ENCODE measurements at regions not wholly inside any gene's neighbourhood (a gene's known extent, or its start where the extent isn't known, plus 50 kb on each side); places are given as distances from the start of the nearest gene placed in this dataset.

DNA sequence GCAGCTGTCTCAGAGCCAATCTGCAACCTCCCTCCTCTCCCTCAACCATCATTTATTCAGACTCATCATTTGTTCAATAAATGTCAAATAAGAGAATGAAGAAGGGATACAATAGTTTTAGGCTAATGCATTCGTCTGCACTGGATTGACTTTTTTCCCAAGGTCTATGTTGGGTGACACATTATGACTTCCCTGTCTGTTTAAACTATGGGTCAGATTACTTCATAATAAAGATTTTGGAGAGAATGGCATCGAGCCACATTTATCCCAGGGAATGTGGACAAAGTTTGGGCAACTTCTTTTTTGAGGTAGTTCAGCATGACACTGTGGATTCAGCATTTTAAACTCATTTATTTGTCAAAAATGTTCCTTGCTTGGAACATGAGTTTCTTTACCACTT lies 107.4 kb upstream of the ADGRL2 start:
- Histone ChIP-seq H3K27me3 (ENCODE audit: low read length) (no peaks in the 10 kb centered on the region), H3K9me2 (replicated peaks; ENCODE audit: insufficient read depth, low read length) (no peaks in the 10 kb centered on the region)

DNA sequence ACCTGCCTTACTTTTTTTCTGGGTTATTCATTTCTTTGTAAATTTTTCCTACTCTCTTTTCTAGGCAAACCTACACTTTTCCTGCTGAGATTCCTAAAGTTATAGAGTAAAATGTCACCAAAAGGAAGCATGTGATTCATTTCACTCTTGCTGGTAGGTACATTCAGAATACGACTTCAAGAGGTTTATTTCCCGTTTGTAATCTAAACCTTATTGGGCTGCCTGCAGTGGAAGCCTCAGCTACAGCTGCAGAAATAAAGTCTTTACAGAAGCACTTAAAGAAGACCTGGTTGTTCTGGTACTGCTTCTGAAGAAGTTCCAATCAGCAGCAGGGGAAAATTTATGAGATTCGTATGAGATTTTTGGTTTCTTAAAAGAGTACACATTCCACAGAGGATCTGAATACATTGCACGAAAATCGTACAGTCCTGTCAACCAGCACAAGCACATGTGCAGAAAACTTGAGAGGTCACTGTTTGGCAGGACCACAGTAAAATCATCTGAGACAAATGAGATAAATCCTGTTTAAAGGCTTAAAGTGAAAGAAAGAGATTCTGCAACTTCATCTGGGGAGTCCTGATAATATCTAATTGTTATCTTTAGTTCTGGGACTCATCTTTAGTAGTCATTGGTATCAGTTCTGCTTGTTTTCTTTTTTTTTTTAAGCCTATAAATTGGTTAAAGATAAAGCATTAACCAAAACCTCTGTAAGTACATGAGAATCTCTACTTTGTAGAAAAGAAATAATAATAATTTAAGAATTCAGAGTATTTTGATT lies 109.9 kb upstream of the ADGRL2 start:
- peaks cover 13% of the 10 kb centered on the region for H3K9me3 ChIP-seq (ENCODE audit: low read length)
- H3K79me2 ChIP-seq (ENCODE audit: low read length) = no peaks in the 10 kb centered on the region
- H2AFZ ChIP-seq (ENCODE audit: low read length) = no peak overlapping the region
- no peak overlapping the region for H3K4me3 ChIP-seq (ENCODE audit: low read length)
- H3K4me2 ChIP-seq (ENCODE audit: low read depth, low read length, poor library complexity, severe bottlenecking) = no peak overlapping the region
- H3K27me3 ChIP-seq (ENCODE audit: low read length) = no peaks in the 10 kb centered on the region
- H3K36me3 ChIP-seq (ENCODE audit: insufficient read depth, low read length) = no peaks in the 10 kb centered on the region
- no peaks in the 10 kb centered on the region for H4K20me1 ChIP-seq (ENCODE audit: insufficient read depth, low read depth, low read length)
- no peaks in the 10 kb centered on the region for H3K4me1 ChIP-seq (ENCODE audit: low read length)
- DNase-seq = no peak
- H3K27ac ChIP-seq (ENCODE audit: low read length) = no peak overlapping the region
- no peak overlapping the region for H3K9ac ChIP-seq (ENCODE audit: low read length)
- no peaks in the 10 kb centered on the region for H3K9me2 ChIP-seq (replicated peaks; ENCODE audit: insufficient read depth, low read length)

More for the DNA sequence above, 107.4 kb upstream of the ADGRL2 start:
- no peak overlapping the region for H3K27ac ChIP-seq (ENCODE audit: low read length)
- no peak overlapping the region for H3K4me3 ChIP-seq (ENCODE audit: low read length)
- H2AFZ ChIP-seq (ENCODE audit: low read length) = no peak overlapping the region
- no peak overlapping the region for H3K9ac ChIP-seq (ENCODE audit: low read length)
- no peaks in the 10 kb centered on the region for H3K36me3 ChIP-seq (ENCODE audit: insufficient read depth, low read length)
- H3K4me2 ChIP-seq (ENCODE audit: low read depth, low read length, poor library complexity, severe bottlenecking) = no peak overlapping the region
- peaks cover 20% of the 10 kb centered on the region for H3K9me3 ChIP-seq (ENCODE audit: low read length)
- no peaks in the 10 kb centered on the region for H3K79me2 ChIP-seq (ENCODE audit: low read length)
- no peaks in the 10 kb centered on the region for H3K4me1 ChIP-seq (ENCODE audit: low read length)
- H4K20me1 ChIP-seq (ENCODE audit: insufficient read depth, low read depth, low read length) = no peaks in the 10 kb centered on the region
- no peak for DNase-seq

DNA sequence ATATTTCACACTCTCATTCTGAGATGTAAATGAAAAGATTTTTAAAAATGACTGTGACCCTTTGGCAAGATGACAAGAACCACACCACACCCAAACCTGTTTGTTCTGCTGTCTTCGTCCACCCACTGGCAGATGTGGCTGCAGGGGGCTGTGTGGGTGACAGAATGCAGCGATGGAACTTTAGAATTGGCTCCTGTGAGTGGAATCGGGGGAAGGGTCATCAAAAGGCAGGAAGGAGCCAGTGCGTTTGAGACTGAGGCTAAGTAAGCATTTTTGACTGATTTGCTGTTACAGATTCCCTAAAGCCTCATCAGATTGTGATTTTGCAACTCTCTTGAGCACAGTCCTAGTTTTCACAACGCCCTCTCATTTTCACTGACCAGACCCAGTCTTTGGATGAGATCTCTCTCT lies 111.2 kb upstream of the ADGRL2 start:
- no peaks in the 10 kb centered on the region for H3K79me2 ChIP-seq (ENCODE audit: low read length)
- H4K20me1 ChIP-seq (ENCODE audit: insufficient read depth, low read depth, low read length) = no peaks in the 10 kb centered on the region
- no peaks in the 10 kb centered on the region for H3K4me1 ChIP-seq (ENCODE audit: low read length)
- H3K36me3 ChIP-seq (ENCODE audit: insufficient read depth, low read length) = no peaks in the 10 kb centered on the region
- no peak for DNase-seq
- H3K27ac ChIP-seq (ENCODE audit: low read length) = no peak overlapping the region
- H3K4me3 ChIP-seq (ENCODE audit: low read length) = no peak overlapping the region
- no peak overlapping the region for H3K4me2 ChIP-seq (ENCODE audit: low read depth, low read length, poor library complexity, severe bottlenecking)
- H3K9me2 ChIP-seq (replicated peaks; ENCODE audit: insufficient read depth, low read length) = no peaks in the 10 kb centered on the region
- peaks cover 11% of the 10 kb centered on the region for H3K9me3 ChIP-seq (ENCODE audit: low read length)
- no peak overlapping the region for H2AFZ ChIP-seq (ENCODE audit: low read length)
- no peaks in the 10 kb centered on the region for H3K27me3 ChIP-seq (ENCODE audit: low read length)
- H3K9ac ChIP-seq (ENCODE audit: low read length) = no peak overlapping the region

DNA sequence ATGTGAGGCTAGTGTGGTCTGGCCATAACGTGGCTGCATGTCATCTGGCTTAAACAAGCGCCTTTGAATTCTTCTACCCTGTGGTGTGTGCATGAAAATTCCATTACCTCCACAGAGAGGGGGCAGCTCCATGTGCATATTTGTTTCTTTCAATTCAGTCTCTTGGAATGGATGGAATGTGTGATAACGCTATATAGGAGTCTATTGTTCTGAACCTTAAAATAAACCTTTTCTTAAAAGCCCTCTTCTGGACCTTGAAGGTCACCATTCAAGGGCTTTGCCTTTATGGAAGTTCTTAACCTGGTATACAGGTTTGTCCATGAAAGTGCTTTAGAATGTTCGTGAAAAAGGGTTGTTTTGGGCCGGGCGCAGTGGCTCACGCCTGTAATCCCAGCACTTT lies 118.2 kb upstream of the ADGRL2 start:
- H3K79me2 ChIP-seq (ENCODE audit: low read length) = no peaks in the 10 kb centered on the region
- DNase-seq = no peak
- H2AFZ ChIP-seq (ENCODE audit: low read length) = no peak overlapping the region
- H3K4me2 ChIP-seq (ENCODE audit: low read depth, low read length, poor library complexity, severe bottlenecking) = no peak overlapping the region
- H3K4me3 ChIP-seq (ENCODE audit: low read length) = no peak overlapping the region
- no peak overlapping the region for H3K27ac ChIP-seq (ENCODE audit: low read length)
- no peaks in the 10 kb centered on the region for H3K36me3 ChIP-seq (ENCODE audit: insufficient read depth, low read length)
- H3K9ac ChIP-seq (ENCODE audit: low read length) = no peak overlapping the region
- H3K9me2 ChIP-seq (replicated peaks; ENCODE audit: insufficient read depth, low read length) = no peaks in the 10 kb centered on the region
- no peaks in the 10 kb centered on the region for H3K27me3 ChIP-seq (ENCODE audit: low read length)
- peaks cover 7% of the 10 kb centered on the region for H3K9me3 ChIP-seq (ENCODE audit: low read length)
- H3K4me1 ChIP-seq (ENCODE audit: low read length) = no peaks in the 10 kb centered on the region
- H4K20me1 ChIP-seq (ENCODE audit: insufficient read depth, low read depth, low read length) = no peaks in the 10 kb centered on the region

DNA sequence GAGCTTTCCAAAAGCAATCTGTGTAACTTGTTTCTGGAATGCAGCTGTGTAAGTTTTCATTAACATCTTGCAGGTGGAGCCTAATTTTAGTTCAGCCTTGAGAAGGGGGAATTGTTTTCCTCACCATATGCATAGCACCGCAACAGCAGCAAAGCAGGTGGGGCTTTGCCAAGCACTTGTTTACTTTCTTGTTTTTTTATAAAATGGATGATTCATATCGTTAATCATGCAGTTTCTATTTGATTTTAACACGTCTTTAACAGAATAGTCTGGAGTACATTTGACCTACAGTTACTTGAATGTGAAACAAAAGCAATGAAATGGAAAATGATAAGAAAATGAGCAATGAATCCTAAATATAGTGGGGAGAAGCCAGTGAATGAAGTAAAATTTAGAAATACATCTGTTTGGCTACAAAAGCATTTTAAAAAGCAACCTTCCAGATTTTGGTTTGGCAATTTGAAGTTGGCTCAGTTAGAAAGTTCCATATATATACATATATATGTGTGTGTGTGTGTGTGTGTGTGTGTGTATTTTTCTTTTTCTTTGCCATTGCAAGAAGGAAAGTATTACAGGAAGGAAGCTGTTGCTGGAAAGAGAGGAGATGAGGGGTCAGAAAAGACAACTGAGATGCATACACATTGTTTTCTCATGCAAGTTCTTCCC lies 119.0 kb upstream of the ADGRL2 start:
- Histone ChIP-seq H3K4me1 (ENCODE audit: low read length) (no peaks in the 10 kb centered on the region), H3K79me2 (ENCODE audit: low read length) (no peaks in the 10 kb centered on the region), H3K9ac (ENCODE audit: low read length) (no peak overlapping the region), H3K27me3 (ENCODE audit: low read length) (no peaks in the 10 kb centered on the region), H3K9me3 (ENCODE audit: low read length) (peaks cover 7% of the 10 kb centered on the region), H3K36me3 (ENCODE audit: insufficient read depth, low read length) (no peaks in the 10 kb centered on the region), H4K20me1 (ENCODE audit: insufficient read depth, low read depth, low read length) (no peaks in the 10 kb centered on the region), H3K9me2 (replicated peaks; ENCODE audit: insufficient read depth, low read length) (no peaks in the 10 kb centered on the region), H3K27ac (ENCODE audit: low read length) (no peak overlapping the region), H2AFZ (ENCODE audit: low read length) (no peak overlapping the region), H3K4me3 (ENCODE audit: low read length) (no peak overlapping the region), H3K4me2 (ENCODE audit: low read depth, low read length, poor library complexity, severe bottlenecking) (no peak overlapping the region)
- DNase-seq = no peak

DNA sequence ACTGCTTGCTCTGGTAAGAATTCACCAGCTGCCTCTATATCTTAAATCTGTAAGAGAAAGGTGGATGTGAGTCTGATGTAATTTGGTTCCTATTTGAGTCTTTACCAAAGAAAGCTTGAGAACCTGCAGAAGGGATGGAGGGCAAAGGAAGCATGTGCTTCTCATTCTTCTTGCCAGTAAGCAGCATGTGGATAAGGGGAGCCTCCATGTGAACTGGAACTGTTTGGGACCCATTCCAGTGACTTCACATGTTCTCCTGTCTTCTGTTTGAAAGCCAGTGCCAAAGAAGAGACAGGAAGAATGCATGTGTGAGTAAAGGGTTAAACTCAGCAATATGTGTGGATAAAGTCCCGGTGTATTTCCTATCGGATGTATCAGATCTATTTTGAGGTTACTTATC lies 119.6 kb upstream of the ADGRL2 start:
- Histone ChIP-seq H3K9ac (ENCODE audit: low read length) (no peak overlapping the region), H3K9me2 (replicated peaks; ENCODE audit: insufficient read depth, low read length) (no peaks in the 10 kb centered on the region), H3K79me2 (ENCODE audit: low read length) (no peaks in the 10 kb centered on the region), H4K20me1 (ENCODE audit: insufficient read depth, low read depth, low read length) (no peaks in the 10 kb centered on the region), H3K27me3 (ENCODE audit: low read length) (no peaks in the 10 kb centered on the region), H2AFZ (ENCODE audit: low read length) (no peak overlapping the region), H3K36me3 (ENCODE audit: insufficient read depth, low read length) (no peaks in the 10 kb centered on the region), H3K9me3 (ENCODE audit: low read length) (peaks cover 7% of the 10 kb centered on the region), H3K4me3 (ENCODE audit: low read length) (no peak overlapping the region), H3K4me2 (ENCODE audit: low read depth, low read length, poor library complexity, severe bottlenecking) (no peak overlapping the region), H3K4me1 (ENCODE audit: low read length) (no peaks in the 10 kb centered on the region), H3K27ac (ENCODE audit: low read length) (no peak overlapping the region)
- no peak for DNase-seq

DNA sequence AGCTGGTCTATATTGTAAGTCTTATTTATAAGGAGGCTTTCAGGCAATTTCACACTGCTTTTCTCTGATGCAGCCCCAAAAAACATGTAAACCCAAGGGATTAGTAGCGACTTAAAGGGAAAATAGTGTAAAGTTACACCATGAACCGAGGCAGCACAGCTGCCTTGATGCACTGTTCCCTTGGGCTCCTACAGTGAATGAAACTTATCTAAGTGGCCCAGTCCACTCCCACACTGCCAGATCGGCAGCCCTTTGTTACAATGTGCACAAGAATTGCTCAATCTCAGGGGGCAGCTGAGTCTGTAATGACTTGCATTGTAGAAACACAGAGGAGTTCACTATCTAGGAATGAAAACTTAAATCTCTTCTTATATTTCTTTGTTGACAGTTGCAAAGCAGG lies 120.8 kb upstream of the ADGRL2 start:
- H3K4me3 ChIP-seq (ENCODE audit: low read length) = no peak overlapping the region
- H3K27ac ChIP-seq (ENCODE audit: low read length) = no peak overlapping the region
- no peaks in the 10 kb centered on the region for H3K36me3 ChIP-seq (ENCODE audit: insufficient read depth, low read length)
- H3K9me3 ChIP-seq (ENCODE audit: low read length) = peaks cover 7% of the 10 kb centered on the region
- no peak overlapping the region for H3K4me2 ChIP-seq (ENCODE audit: low read depth, low read length, poor library complexity, severe bottlenecking)
- H3K27me3 ChIP-seq (ENCODE audit: low read length) = no peaks in the 10 kb centered on the region
- H3K9me2 ChIP-seq (replicated peaks; ENCODE audit: insufficient read depth, low read length) = no peaks in the 10 kb centered on the region
- H3K79me2 ChIP-seq (ENCODE audit: low read length) = no peaks in the 10 kb centered on the region
- no peaks in the 10 kb centered on the region for H4K20me1 ChIP-seq (ENCODE audit: insufficient read depth, low read depth, low read length)
- no peak overlapping the region for H2AFZ ChIP-seq (ENCODE audit: low read length)
- no peak for DNase-seq
- H3K9ac ChIP-seq (ENCODE audit: low read length) = no peak overlapping the region
- no peaks in the 10 kb centered on the region for H3K4me1 ChIP-seq (ENCODE audit: low read length)

DNA sequence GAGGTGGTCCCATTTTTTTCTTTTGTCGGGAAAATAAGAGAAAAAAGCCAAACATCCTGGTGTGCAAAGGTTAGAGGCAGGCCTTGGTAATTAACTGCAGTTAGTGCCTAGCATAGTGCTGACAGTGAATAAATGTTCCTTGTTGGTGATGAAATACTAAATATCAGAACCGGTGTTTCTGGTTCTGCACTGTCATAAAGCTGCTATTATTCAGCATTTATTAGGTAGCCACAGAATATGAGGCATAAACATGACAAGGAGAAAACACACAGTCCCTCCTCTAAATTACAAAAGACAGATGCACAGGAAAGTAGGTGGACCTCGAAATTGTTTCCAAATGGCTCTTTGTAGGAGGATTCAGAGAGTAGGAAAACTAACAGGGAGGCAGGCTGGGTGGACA lies 122.0 kb upstream of the ADGRL2 start:
- H3K4me2 ChIP-seq (ENCODE audit: low read depth, low read length, poor library complexity, severe bottlenecking) = no peak overlapping the region

More for the DNA sequence above, 122.0 kb upstream of the ADGRL2 start:
- Histone ChIP-seq H3K27me3 (ENCODE audit: low read length) (no peaks in the 10 kb centered on the region), H3K79me2 (ENCODE audit: low read length) (no peaks in the 10 kb centered on the region), H3K9me2 (replicated peaks; ENCODE audit: insufficient read depth, low read length) (no peaks in the 10 kb centered on the region), H3K9me3 (ENCODE audit: low read length) (peaks cover 7% of the 10 kb centered on the region), H3K4me1 (ENCODE audit: low read length) (no peaks in the 10 kb centered on the region), H3K36me3 (ENCODE audit: insufficient read depth, low read length) (no peaks in the 10 kb centered on the region), H2AFZ (ENCODE audit: low read length) (no peak overlapping the region), H3K27ac (ENCODE audit: low read length) (no peak overlapping the region), H4K20me1 (ENCODE audit: insufficient read depth, low read depth, low read length) (no peaks in the 10 kb centered on the region), H3K4me3 (ENCODE audit: low read length) (no peak overlapping the region), H3K9ac (ENCODE audit: low read length) (no peak overlapping the region)
- DNase-seq = no peak
